Ovary (tissue), 3 donors: ENCODE measurements at regions not wholly inside any gene's neighbourhood (a gene's known extent, or its start where the extent isn't known, plus 50 kb on each side); places are given as distances from the start of the nearest gene placed in this dataset.

ENCODE experiments used
- EP300 ChIP-seq: sonication (generic); formaldehyde crosslinking; IDR thresholded peaks from one replicate; pipeline ENCODE4 v1.6.1; 2017; ENCODE audit warnings: antibody characterized with exemption
- POLR2A ChIP-seq: fragments of 450-650 bp; IDR thresholded peaks from one replicate; pipeline ENCODE4 v1.6.1; 2017; ENCODE audit warnings: antibody characterized with exemption, mild to moderate bottlenecking, moderate library complexity
- TF ChIP-seq, protein P1 (sequence below), 3 donors: fragments of 450-650 bp in 2 of 3; fragments of 200-600 bp in 1 of 3; IDR thresholded peaks; one replicate each; pipeline versions ENCODE4 v1.5.1 to v1.8.0; 2016 to 2022; ENCODE audit warnings: antibody characterized with exemption in 3 of 3, mild to moderate bottlenecking in 1 of 3
- donor health status: DM: no; HTN: no; CAD: no.

DNA sequence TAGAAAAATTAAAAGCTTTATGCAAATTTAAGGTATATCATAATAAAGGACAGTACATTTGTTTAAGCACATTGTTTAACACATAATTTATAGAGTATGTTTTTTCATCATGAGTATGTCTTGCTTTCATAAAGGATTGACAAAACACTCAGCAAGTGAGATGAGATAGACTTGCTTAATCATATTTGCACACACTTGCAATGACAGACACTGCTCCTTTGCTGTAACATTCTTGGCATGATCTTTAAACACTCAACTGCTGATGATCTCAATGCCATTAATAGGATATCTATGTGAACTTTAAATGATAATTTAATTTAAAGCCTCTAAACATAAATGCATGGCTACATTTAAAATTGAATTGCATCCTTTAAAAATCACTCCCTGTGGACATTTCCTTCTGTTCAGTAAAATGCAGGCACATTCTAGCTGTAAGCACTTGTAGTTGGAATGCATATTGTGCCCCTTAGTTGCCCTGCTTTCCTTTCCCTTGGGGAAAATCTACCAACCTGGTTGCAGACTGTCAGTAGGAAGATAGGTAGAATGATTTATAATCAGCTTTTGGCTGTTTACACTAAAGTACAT lies 979.0 kb downstream of the TMTC2 start:
- TF ChIP-seq, protein P1, sequence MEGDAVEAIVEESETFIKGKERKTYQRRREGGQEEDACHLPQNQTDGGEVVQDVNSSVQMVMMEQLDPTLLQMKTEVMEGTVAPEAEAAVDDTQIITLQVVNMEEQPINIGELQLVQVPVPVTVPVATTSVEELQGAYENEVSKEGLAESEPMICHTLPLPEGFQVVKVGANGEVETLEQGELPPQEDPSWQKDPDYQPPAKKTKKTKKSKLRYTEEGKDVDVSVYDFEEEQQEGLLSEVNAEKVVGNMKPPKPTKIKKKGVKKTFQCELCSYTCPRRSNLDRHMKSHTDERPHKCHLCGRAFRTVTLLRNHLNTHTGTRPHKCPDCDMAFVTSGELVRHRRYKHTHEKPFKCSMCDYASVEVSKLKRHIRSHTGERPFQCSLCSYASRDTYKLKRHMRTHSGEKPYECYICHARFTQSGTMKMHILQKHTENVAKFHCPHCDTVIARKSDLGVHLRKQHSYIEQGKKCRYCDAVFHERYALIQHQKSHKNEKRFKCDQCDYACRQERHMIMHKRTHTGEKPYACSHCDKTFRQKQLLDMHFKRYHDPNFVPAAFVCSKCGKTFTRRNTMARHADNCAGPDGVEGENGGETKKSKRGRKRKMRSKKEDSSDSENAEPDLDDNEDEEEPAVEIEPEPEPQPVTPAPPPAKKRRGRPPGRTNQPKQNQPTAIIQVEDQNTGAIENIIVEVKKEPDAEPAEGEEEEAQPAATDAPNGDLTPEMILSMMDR (IDR thresholded peaks at IDR 0.05) = no peak
- TF ChIP-seq POLR2A = no peak
- TF ChIP-seq EP300 = no peak
